Keratinocyte (primary cell): ENCODE measurements at regions not wholly inside any gene's neighbourhood (a gene's known extent, or its start where the extent isn't known, plus 50 kb on each side); places are given as distances from the start of the nearest gene placed in this dataset.

Experiments
- CTCF ChIP-seq, 3 experiments: IDR thresholded peaks in 1 of 3; conservative IDR thresholded peaks in 1 of 3; optimal IDR thresholded peaks in 1 of 3; 2 replicates in 2 of 3; 3 replicates in 1 of 3; pipeline versions ENCODE3 to v1.5.1; 2011; ENCODE audit warnings: low read length in 3 of 3, mild to moderate bottlenecking in 3 of 3, moderate library complexity in 2 of 3, control low read depth in 1 of 3, inconsistent platforms in 1 of 3; ENCODE audit not compliant: insufficient read depth in 2 of 3; ENCODE audit errors: extremely low read depth in 1 of 3
- EZH2 ChIP-seq: IDR thresholded peaks from one replicate; pipeline ENCODE4 v1.6.1; 2012; ENCODE audit warnings: inconsistent platforms, mild to moderate bottlenecking, low read length, moderate library complexity

GRCh38 chr3:101050046-101050445 is 56.8 kb upstream of the ABI3BP start:
- TF ChIP-seq CTCF (optimal IDR thresholded peaks at IDR 0.05 in 1 of 3, IDR thresholded peaks at IDR 0.05 in 1 of 3, conservative IDR thresholded peaks at IDR 0.05 in 1 of 3; ENCODE audit: extremely low read depth in 1 of 3, insufficient read depth in 2 of 3, low read length in 3 of 3) = no peak
- no peak for TF ChIP-seq EZH2
